ENCODE measurements at regions not wholly inside any gene's neighbourhood (a gene's known extent, or its start where the extent isn't known, plus 50 kb on each side); places are given as distances from the start of the nearest gene placed in this dataset.

- TF ChIP-seq CTCF (IDR thresholded peaks at IDR 0.05; ENCODE audit: low read depth, low read length), result no peak
- TF ChIP-seq POLR2A (IDR thresholded peaks at IDR 0.05; ENCODE audit: extremely low read depth, insufficient read length), result no peak
These were observed 98.0 kb upstream of the E2F7 start for GRCh38 chr12:77163074-77164038.
